ENCODE measurements at regions not wholly inside any gene's neighbourhood (a gene's known extent, or its start where the extent isn't known, plus 50 kb on each side); places are given as distances from the start of the nearest gene placed in this dataset.
"Not testable (repeated sequence)": the region's sequence is repeated elsewhere in the genome, so short reads cannot be mapped to it uniquely, and the experiment has no call there.

DNA sequence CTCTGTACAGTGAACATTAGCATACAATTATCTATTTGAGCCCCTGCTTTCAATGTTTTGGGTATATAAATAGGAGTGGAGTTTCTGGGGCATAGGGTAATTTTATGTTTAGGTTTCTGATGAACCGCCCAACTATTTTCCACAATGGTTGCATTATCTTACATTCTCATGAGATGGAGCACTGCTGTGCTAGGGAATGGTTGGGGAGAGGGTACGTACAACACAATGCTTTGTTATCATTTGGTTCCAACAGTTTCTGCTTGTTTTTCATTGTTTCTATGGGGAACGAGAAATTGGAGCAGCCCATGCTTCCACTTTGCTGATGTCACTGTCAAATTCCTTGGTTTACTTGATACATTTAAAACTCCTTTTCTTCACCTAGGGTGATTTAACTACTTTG lies 1115.3 kb downstream of the REEP3 start:
- DNase-seq (ENCODE audit: low read depth in 2 of 3, low spot score in 1 of 3): no peak

DNA sequence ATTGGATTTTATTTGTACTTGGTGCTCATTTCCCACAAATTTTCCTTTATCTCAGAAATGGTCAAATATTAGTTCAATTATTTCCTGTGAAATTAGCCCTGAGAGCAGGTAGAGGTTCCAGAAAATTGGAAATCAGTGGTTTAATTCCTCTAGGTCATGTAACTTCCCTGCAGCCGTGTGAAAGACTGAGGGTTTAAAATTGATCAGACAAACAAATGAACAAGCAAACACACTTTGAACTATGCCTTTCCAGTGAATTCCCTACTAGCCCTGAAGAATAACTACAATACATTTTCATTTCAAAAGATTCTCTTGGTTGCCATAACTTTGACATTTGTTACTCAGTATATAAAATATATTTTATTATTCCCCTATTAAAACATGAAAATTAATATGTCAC lies 1116.7 kb downstream of the REEP3 start:
- no peak for DNase-seq (ENCODE audit: low read depth in 2 of 3, low spot score in 1 of 3)

DNA sequence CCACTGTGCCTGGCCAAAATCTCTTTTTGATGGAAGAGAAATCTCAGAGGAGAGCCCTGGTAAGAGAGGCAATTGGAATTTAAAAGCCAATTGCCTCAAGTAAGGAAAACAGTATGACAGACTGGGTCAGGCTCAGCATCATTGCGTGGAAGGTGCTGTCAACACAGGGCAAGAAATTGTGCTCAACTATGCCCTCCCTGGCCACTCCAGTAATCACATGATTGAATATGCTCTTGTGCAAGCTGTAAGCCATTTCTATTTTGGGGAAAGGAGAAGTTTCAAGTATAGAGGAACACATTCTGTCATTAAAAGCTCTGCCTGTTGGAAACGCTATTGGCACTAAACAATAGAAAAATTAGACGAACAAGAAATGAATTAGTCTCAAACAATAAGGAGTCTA lies 1127.7 kb downstream of the REEP3 start:
- DNase-seq (ENCODE audit: low read depth in 2 of 3, low spot score in 1 of 3): no peak

DNA sequence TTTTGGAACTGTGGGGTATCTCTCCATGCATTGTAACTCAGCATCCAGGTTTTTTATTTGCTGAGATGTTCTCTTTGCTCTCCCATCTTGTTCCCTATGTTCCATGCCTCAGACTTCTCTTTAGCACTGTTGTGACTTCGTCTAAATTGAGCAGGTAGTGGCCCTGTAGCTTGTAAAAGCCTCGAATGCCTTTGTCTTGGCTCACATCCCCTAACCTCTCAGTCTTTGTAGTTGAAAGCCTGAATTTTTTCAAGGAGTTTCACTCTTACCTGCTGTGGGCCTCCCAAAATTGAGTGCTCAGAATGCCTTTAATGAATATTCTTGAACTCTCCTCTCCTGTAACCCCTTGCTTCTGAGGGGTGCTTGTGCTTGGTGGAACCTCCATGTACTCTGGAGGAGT lies 1137.3 kb downstream of the REEP3 start:
- no peak for DNase-seq (ENCODE audit: low read depth in 2 of 3, low spot score in 1 of 3)

DNA sequence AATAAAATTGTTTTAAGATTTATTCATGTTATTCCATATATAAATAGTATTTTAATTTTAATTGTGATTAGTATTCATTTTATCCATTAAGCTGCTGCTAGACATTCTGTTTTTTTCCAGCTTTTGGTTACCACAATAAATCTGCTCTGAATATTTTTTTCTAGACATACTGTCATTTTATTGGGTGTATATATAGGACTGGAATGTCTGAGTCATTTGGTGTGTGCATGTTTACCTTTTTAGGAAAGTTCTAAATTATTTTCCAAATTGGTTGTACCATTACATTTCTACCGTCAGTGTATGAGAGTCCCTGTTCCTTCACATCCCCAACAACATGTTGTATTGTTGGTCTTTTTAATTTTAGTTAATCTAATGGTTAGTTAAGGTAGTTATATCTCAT lies 1138.1 kb downstream of the REEP3 start:
- DNase-seq (ENCODE audit: low read depth in 2 of 3, low spot score in 1 of 3): no peak

DNA sequence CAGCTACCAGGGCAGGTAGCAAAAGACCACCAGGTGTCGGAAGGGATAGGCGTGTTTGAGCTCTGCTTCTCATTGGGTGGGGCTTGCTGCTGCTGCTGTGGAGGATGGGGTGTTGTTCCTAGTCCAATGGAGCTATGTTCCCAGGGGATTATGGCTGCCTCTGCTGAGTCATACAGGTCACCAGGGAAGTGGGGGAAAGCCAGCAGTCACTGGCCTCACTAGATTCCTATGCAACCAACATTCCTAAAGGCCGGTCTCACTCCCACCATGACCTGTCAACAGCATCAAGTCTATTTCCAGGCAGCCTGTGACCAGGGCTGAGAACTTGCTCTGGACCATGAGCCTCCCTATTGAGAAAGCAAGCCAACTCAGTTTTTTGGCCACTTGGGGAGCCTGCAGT lies 1160.8 kb downstream of the REEP3 start:
- no peak for DNase-seq (ENCODE audit: low read depth in 2 of 3, low spot score in 1 of 3)

DNA sequence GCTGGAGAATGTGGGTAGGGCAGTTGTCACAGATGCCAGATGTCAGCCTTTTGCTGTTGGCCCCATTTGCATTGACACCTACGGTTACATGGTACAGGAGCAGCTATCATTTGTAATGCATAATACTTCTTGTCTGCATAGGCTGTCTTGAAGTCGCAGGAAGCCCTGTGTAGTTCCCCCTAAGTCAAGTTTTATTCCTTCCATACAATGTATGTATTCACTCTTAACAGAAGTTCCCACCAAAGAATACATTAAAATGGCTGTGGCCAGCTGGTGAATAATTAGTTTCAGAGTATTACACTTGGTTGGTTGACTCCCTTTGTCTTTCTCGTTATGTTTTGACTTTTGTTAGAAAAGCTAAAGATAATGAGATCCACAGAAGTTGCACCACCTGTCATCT lies 1169.0 kb downstream of the REEP3 start:
- no peak for DNase-seq (ENCODE audit: low read depth in 2 of 3, low spot score in 1 of 3)

DNA sequence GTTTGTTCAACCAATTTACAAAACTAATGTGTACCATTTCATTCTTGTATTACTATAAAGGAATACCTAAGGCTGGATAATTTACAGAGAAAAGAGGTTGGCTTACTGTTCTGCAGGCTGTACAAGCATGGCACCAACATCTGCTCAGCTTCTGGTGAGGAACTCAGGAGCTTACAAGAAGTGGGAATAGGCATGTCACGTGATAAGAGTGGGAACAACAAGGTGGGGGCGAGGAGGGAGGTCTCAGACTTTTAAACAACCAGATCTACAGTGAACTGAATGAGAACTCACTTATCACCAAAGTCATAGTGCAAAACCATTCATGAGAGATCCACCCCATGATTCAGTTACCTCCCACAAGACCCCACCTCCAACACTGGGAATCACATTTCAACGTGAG lies 1178.0 kb downstream of the REEP3 start:
- DNase-seq (ENCODE audit: low read depth in 2 of 3, low spot score in 1 of 3): no peak

DNA sequence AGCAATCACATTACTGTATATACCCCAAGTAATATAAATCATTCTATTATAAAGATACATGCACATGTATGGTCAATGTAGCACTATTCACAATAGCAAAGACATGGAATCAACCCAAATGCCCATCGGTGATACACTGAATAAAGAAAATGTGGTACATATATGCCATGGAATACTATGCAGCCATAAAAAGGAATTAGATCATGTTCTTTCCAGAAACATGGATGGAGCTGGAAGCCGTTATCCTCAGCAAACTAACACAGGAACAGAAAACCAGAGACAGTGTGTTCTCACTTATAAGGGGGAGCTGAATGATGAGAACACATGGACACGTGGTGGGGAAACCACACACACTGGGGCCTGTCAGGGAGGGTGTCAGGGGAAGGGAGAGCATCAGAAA lies 1180.9 kb downstream of the REEP3 start:
- not testable (repeated sequence) for DNase-seq (ENCODE audit: low read depth in 2 of 3, low spot score in 1 of 3)

DNA sequence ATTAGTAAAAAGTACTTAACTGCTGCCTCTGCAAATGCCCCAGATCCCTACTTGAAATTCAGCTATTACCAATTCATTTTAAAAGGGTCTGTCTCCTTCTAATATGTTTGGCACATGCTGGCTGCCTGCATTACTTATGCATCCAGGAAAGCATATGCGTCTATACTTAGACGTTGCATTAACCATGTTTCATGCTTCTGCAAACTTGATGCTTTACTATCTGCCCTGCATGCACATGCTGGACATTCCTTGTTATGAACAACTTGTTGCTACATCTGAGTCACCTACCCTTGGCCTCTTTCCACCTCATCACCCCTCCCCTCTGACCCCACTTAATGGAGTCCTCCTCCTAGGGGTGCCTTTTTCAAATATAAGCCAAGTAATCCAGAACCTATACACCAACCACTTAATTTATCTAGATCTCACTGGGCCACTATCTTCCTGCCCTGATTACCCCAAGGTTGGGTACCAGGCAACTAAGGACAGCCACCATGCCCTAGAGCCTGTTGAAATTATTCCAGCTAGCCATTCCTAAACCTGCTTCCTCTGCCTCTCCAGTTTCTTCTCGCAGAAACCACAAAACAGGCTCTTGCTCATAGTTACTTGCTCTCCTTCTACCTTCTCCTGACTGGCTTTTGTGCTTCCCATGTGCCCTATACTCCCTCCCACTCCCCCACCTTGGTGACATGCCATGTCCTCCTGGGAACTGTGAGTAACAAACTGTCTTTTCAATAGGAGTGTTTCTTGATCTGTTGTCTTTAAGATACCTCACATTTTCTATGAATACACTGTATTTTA lies 1187.9 kb downstream of the REEP3 start:
- DNase-seq (ENCODE audit: low read depth in 2 of 3, low spot score in 1 of 3): no peak

DNA sequence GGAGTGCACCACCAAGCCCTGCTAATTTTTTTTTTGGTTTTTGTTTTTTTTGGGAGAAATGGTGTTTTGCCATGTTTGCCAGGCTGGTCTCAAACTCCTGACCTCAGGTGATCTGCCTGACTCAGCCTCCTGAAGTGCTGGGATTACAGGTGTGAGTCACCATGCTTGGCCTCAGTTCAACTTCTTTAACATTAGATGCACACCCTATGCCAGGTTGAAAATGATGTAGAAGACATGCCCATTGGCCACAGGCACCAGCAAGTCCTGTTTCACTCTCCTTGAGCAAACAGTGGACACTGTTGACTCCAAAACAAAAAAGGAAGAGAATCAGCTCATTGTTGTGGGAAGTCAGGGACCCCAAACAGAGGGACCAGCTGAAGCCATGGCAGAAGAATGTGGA lies 1205.3 kb downstream of the REEP3 start:
- DNase-seq (ENCODE audit: low read depth in 2 of 3, low spot score in 1 of 3): no peak

DNA sequence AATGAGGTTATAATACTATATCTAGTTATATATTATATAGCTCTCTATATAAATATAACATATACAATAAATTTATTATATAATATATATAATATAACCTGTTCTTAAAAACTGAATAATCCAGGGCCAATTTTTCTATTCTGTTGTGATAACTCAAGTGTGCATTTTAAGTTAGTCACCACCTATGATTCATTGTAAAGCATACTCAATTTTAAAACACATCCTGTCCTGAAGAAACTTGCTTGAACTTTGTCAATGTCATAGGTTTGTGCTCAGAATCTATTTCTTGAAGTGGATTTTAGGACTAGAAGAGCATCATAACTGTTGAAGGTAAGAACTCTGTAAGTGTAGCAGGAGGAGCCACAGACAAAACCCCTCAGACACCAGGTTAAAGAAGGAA lies 1209.8 kb downstream of the REEP3 start:
- DNase-seq (ENCODE audit: low read depth in 2 of 3, low spot score in 1 of 3): no peak

DNA sequence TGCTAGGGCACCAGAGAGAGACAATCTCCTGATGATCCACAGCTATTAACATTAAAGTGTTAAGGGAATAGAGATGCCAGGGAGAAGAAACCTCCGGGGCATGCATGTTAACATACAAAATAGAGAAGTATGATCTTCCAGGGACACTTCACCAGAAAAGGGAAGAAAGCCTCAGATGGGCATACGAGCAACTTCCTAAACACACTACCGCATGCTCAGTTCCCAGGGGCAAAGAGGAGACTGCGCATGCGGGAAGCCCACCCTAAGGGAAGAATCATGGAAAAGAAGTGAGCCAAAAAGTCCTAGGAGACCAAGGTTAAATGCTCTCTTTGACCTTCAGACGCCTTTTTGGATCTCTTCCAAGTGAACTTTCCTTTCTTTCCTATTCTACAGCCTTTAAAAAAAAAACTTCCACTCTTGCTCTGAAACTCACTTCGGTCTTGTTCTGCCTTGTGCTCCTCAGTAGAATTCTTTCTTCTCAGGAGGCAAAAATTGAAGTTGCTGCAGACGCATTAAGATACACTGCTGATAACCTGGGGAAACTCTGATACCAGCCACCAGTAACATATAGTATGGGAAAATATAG lies 1211.3 kb downstream of the REEP3 start:
- no peak for DNase-seq (ENCODE audit: low read depth in 2 of 3, low spot score in 1 of 3)

DNA sequence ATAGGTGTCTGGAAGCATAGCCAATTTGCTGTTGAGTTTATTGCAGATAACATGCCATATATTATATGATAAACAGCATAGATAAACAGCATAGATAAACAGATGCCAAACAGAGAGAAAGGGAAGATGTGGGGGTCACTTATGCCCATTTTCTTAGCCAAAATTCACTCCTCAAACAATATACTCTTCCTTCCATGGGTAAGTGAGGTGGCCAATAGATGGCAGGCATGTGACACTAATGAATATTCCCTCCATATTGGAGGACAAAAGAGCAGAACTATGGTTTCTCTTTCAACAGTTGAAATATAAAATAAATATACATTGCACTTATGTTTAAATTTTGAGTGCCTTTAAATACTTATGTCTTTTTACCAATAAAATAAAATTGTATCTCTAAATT lies 1212.8 kb downstream of the REEP3 start:
- no peak for DNase-seq (ENCODE audit: low read depth in 2 of 3, low spot score in 1 of 3)

DNA sequence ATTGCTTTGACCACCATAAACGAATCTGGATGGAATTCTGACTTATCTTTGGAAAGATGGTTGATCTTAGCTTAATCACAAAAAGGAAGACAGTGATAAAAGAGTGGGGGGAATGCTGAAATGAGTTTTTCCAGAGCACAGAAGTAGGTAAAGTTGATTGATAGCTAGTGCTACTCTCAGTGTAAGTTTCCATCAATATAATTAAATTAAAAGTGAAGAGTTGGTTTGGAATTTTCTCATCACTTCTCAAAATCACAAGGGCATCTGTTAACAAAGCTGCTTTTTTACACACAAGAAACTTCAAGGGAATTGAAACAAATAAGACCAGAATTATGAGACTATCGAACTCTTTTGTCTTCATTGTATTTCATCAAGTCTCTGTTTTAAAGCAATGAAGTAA lies 1217.3 kb downstream of the REEP3 start:
- no peak for DNase-seq (ENCODE audit: low read depth in 2 of 3, low spot score in 1 of 3)

DNA sequence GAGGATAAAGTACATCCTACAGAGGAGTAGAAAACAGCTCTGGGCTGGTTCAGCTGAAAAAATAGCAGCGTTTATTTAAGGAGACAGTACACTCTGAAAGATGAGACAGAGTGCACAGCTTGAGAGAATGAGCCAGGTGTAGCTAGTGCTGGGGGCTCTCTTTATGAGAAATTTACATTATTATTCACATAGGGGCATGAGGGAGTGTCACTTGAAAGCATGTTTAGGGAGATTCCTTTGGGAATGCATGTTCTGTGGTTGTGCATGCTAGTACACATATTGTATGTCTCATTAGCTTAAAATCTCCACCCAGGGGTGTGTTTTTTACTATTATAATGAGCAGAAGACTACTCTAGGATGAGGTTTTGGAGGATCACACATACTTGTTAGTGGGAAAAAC lies 1224.4 kb downstream of the REEP3 start:
- no peak for DNase-seq (ENCODE audit: low read depth in 2 of 3, low spot score in 1 of 3)

DNA sequence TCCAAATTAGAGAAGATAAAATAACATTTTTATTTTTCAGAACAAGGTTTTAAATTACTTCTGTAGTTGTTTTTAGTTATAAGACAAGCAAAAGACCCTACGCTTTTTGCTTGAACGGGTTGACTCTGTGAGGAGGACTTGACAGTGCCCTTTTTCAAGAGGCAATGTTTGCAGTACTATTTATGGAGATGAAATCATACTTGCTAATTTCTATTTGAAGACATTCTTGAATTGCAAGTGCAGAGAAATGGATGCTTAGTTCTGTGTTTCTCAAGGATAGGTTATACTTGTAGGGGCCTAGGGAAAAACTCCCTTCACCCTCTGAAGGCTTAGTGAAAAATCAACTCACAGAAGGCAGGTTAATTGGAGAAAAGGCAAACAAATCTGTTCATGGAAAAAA lies 1229.5 kb downstream of the REEP3 start:
- DNase-seq (ENCODE audit: low read depth in 2 of 3, low spot score in 1 of 3): no peak

DNA sequence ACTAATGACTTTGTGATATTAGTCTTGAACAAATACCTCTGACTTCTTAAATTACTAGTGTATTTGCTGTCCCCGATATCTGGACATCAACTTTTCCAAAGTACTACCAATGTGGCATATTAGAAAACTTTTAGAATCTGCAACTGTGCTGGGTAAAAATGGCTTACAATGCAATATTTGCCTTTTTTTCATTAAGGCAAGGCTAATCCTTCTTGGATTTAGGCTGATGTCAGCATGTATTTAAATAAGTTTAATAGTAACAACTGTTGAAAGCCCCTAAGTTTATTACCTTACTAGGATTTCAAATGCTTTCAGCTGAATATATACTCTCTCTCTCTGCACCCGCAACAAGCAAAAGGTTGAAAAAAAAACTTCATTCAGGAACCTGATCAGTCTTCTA lies 1232.3 kb downstream of the REEP3 start:
- DNase-seq (ENCODE audit: low read depth in 2 of 3, low spot score in 1 of 3): no peak

DNA sequence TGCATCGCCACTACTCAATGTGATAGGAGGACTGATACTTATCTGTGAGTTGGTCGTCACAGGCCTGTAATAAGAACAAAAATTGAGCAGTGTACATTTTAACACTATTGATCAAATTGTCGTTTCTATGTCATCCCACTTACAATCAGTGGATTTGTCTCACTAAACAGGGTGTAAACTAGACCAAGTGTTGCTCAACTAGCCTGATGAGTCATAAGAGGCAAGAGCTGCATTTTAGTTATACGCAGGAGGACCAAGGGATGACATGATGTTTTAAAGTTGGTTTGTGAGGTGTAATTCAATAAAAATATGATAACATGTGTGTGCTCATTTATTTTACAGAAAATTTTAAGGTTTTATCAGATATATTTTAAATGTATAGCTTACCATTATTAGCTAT lies 1239.2 kb downstream of the REEP3 start:
- no peak for DNase-seq (ENCODE audit: low read depth in 2 of 3, low spot score in 1 of 3)

DNA sequence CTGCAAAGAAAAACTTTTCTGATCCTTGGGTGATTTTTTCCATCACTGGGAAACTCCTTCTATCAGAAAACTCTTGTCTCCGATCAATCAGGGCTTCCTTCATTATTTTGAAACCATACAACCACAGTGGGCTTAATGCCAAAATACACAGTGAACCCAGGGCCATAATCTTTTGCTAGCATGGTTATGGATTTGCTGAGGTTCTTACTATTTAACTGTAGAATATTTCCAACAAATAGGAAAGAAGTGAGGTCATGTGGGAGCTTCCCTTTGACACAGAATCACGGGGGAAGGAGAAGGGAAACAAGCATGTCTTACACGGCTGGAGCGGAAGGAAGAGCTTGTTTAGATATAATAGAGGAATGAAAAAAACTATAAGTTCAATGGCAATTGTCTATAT lies 1241.7 kb downstream of the REEP3 start:
- no peak for DNase-seq (ENCODE audit: low read depth in 2 of 3, low spot score in 1 of 3)

DNA sequence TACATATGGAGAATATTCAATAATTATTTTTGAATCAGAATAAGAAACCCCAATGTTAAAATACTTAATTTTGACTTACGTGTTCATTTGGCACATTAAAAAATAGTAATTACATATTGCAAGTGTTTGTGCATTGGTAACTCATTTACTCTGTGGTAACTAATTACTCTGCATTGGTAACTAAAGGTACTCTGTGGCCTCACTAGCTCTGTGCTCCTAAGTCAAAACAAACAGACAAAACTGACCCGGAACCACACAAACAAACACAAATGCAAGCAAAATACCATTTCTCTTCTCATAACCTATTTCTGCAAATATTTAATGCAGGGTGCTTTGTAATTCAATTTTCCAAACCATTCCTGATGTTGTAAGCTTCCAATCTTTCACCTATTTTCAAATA lies 1244.3 kb downstream of the REEP3 start:
- no peak for DNase-seq (ENCODE audit: low read depth in 2 of 3, low spot score in 1 of 3)

DNA sequence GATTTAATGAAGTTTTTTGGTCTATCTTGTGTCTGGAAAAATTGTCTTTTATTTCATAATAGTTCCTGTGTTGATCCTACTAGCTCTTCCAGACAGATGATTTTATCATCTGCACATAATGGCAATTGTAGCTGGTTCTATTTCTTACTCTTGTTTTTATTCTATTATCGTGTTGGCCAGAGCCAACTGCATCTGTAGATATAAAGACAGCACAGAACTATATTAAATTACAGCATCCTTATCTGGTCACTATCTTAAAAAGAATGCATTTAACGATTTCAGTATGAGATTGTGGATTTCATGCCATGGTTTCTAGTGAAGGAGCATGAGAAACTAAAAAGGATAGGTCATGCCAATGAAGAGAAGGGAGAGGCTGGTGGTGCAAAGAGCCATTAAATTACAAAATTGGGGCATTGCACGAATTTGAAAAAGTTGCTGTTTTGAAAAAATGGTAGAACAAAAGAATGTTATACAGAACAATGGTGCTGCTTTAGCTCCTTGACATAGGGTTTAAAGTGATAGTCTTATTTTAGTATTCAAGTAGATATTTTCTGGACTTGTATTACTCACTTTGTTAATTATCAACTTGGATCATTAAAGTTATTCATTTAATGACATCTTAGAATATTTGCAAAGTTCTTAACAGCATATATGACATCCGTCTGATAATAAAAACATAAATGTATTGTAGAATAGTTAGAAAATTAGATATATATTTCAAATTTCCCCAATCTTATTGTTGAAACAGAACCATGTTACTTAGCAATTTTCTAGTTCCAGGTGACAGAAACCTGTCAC lies 1250.3 kb downstream of the REEP3 start:
- no peak for DNase-seq (ENCODE audit: low read depth in 2 of 3, low spot score in 1 of 3)
